ENCODE measurements at regions not wholly inside any gene's neighbourhood (a gene's known extent, or its start where the extent isn't known, plus 50 kb on each side); places are given as distances from the start of the nearest gene placed in this dataset.

- H2BK20ac ChIP-seq (ENCODE audit: low read depth, low read length): no peak overlapping the region
- H2AK9ac ChIP-seq (replicated peaks; ENCODE audit: low read depth, low read length, poor library complexity): no peak overlapping the region
- no peaks in the 10 kb centered on the region for H4K20me1 ChIP-seq (ENCODE audit: insufficient read depth, low read length)
- CTCF ChIA-PET: interaction anchor here (0.6 to 1.0 kb wide), 3 partner anchors 95 to 495 kb away, joined by 3 to 4 read pairs (median 3); no protein-coding TSS in a partner anchor
- no peak overlapping the region for H3K27ac ChIP-seq (ENCODE audit: insufficient read depth, low read length)
- H3K14ac ChIP-seq (replicated peaks; ENCODE audit: low read depth, low read length): no peak overlapping the region
- no CpG with 5 or more reads among the region's 1 CpG for WGBS, 2 experiments (ENCODE audit: extremely low coverage in 2 of 2, insufficient read length in 1 of 2)
- H3K4me3 ChIP-seq (ENCODE audit: insufficient read depth, low read depth, low read length): no peak overlapping the region
- no peak for DNase-seq
- no peaks in the 10 kb centered on the region for H3K79me1 ChIP-seq (ENCODE audit: low read depth in 1 of 2, low read length in 2 of 2)
- H3K56ac ChIP-seq (ENCODE audit: extremely low read depth, insufficient read depth, low read length): no peak overlapping the region
- H2BK120ac ChIP-seq (ENCODE audit: low read depth, low read length): no peak overlapping the region
- peaks cover 5% of the 10 kb centered on the region for H3K4me1 ChIP-seq (ENCODE audit: control insufficient read depth, insufficient read depth, low read length)
- no peak overlapping the region for H3K23ac ChIP-seq (ENCODE audit: low read depth, low read length)
- no peak overlapping the region for H2BK15ac ChIP-seq (ENCODE audit: low read depth, low read length)
- no peaks in the 10 kb centered on the region for H3K9me3 ChIP-seq (ENCODE audit: control insufficient read depth, insufficient read depth, low read length)
- no peak overlapping the region for H4K8ac ChIP-seq (ENCODE audit: low read depth in 2 of 2, low read length in 2 of 2)
- no peak overlapping the region for H3K4ac ChIP-seq (ENCODE audit: low read depth, low read length)
- TF ChIP-seq SMC3 (IDR thresholded peaks at IDR 0.05; ENCODE audit: low read depth, low read length): no peak
- no peak for TF ChIP-seq RCOR1 (IDR thresholded peaks at IDR 0.05; ENCODE audit: insufficient replicate concordance, low read length)
- TF ChIP-seq, protein P1, sequence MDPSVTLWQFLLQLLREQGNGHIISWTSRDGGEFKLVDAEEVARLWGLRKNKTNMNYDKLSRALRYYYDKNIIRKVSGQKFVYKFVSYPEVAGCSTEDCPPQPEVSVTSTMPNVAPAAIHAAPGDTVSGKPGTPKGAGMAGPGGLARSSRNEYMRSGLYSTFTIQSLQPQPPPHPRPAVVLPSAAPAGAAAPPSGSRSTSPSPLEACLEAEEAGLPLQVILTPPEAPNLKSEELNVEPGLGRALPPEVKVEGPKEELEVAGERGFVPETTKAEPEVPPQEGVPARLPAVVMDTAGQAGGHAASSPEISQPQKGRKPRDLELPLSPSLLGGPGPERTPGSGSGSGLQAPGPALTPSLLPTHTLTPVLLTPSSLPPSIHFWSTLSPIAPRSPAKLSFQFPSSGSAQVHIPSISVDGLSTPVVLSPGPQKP (IDR thresholded peaks at IDR 0.05; ENCODE audit: borderline replicate concordance, low read depth, low read length): no peak
- in situ Hi-C loops (cut with MboI; ENCODE audit: low sequenced_read_pairs) (loop anchor here (10.0 kb wide), 1 partner anchor 572 kb away; no protein-coding TSS in a partner anchor), intact Hi-C loops (cut with micrococcal nuclease) (loop anchor here (10.0 kb wide), 1 partner anchor 1068 kb away; no protein-coding TSS in a partner anchor), dilution Hi-C loops (cut with HindIII; ENCODE audit: low sequenced_read_pairs, unreplicated experiment) (no loop called here)
- H2BK5ac ChIP-seq (ENCODE audit: low read depth, low read length, poor library complexity, severe bottlenecking): no peak overlapping the region
- no TSS peak for BruUV-seq (replicated peaks)
- H4K5ac ChIP-seq (ENCODE audit: low read depth, low read length): no peak overlapping the region
- no peaks in the 10 kb centered on the region for H3K27me3 ChIP-seq (ENCODE audit: control insufficient read depth, insufficient read depth, low read length)
- no peaks in the 10 kb centered on the region for H3K9me1 ChIP-seq (ENCODE audit: insufficient read depth, low read length)
- H2AFZ ChIP-seq (replicated peaks; ENCODE audit: low read length, poor library complexity): no peak overlapping the region
- POLR2A ChIA-PET (ENCODE audit: unreplicated experiment): no interaction called here
- no peak overlapping the region for H4K91ac ChIP-seq (ENCODE audit: insufficient read depth, low read depth, low read length)
- no peak overlapping the region for H2AK5ac ChIP-seq (ENCODE audit: low read depth, low read length)
- no peak overlapping the region for H3K4me2 ChIP-seq (ENCODE audit: low read depth, low read length)
- H3K18ac ChIP-seq (ENCODE audit: low read depth, low read length): no peak overlapping the region
- no peak overlapping the region for H3K9ac ChIP-seq (ENCODE audit: low read depth, low read length)
- ATAC-seq (ENCODE audit: low read depth): no peak
- no peaks in the 10 kb centered on the region for H3K36me3 ChIP-seq (ENCODE audit: control insufficient read depth, insufficient read depth, low read length)
Measured at GRCh38 chr4:156472624-156473023, 499.0 kb downstream of the PDGFC start.
